Dermis microvascular lymphatic vessel endothelial cell (primary cell): ENCODE measurements at regions not wholly inside any gene's neighbourhood (a gene's known extent, or its start where the extent isn't known, plus 50 kb on each side); places are given as distances from the start of the nearest gene placed in this dataset.
A peak's percentile ranks its signal among the peaks of the same experiment; 100 is the strongest.
"Not testable (repeated sequence)": the region's sequence is repeated elsewhere in the genome, so short reads cannot be mapped to it uniquely, and the experiment has no call there.

Source experiments
- DNase-seq, 2 donors: peaks; one replicate each; pipeline versions ENCODE4 v3.0.0 to v3.0.0-alpha.2; 2010; ENCODE audit warnings: low read depth in 2 of 2

- no peak for DNase-seq
Measured at GRCh38 chr4:87901422-87901992, 68.7 kb downstream of the MEPE start.

DNA sequence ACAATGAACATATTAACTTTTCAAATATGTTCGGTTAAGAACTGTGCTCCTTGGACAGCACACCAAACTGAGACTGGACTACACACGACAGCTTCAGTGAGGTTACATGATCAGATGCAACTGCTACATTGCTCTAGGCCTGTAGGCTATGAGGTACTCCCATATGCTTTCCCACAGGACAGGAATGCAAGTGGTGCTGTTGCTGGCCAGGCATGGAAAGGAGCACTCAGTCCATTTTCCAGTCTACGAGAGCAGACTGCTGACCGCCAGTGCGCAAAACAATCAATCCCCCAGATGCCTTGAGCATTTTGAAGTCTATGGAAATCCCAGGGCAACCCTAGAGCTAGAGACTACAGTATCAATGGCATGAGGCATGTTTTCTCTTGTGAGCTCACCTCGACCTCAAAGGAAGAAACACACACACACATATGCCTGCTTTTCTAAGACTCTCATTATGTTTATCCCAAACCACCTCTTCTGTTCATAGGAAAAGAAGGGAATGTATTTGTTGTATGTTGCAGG, 70.8 kb upstream of the SPP1 start:
- no peak for DNase-seq

DNA sequence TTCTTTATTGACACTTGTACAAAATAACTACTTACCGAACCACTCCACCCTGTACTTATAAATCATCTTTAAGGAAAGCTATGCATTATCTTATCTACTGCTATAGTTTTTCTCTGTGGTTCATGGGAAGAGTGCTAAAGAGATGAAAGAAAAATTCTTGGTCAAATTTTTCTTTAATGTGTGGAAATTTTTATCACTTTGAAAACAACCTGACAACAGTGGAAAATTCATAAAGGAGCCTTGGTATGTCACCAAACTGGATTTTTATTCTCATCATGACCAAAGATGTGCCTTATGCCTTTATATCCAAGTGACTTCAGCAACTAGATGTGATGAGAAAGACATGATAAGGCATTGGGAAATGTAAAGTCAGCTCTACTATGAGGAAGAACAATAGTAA, 67.2 kb upstream of the SPP1 start:
- DNase-seq = no peak

- no peak for DNase-seq
Measured at GRCh38 chr4:87910795-87911194, 64.7 kb upstream of the SPP1 start.

DNA sequence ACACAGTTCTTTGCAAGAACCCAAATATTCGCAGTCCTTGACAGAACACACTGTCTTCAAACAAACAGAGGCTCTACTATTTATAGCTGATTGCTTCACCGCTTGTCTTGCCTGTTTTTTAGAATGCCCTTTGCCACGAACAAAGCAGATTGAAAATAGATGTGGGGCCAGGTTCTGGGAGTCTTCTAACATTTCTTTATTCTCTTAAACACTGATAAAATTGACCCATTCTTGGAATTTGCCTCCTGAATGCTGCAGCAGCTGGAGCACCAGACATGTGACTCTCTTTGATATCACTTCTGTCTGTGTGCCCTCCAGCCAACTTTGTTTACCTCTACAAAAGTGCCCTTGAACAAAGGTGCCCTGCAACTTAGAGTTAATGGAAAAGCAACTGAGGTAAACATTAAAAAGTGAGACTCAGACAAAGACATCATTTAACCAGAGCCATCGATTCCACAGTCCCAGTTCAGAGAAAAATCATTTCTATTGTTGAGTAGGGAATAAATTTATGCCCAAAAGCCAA, 64.2 kb upstream of the SPP1 start:
- no peak for DNase-seq

- DNase-seq = peak in 1 of 2 donors; percentile 9
Measured at GRCh38 chr4:87912164-87913004, 63.1 kb upstream of the SPP1 start.

DNA sequence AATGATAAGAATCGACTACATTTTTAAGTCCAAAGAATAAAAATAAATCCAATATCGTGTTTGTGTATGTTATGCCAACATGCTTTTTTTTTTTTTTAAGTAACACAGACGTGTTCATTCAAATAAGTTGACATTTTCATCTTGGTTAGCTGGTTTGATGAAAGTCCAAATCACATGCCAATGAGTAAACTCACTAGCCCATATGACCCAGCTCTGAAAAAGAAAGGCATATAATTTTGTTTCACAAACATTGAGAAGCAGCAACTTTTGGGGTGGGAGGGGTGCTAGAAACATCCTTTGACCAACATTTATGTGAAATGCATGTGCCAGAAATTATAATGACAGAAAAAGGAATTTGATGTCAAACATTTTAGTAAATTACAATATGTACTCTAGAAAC, 61.6 kb upstream of the SPP1 start:
- DNase-seq = no peak

- DNase-seq = no peak
Measured at GRCh38 chr4:87915621-87916020, 59.9 kb upstream of the SPP1 start.

GRCh38 chr4:87916626-87917025, 58.9 kb upstream of the SPP1 start:
- no peak for DNase-seq

DNA sequence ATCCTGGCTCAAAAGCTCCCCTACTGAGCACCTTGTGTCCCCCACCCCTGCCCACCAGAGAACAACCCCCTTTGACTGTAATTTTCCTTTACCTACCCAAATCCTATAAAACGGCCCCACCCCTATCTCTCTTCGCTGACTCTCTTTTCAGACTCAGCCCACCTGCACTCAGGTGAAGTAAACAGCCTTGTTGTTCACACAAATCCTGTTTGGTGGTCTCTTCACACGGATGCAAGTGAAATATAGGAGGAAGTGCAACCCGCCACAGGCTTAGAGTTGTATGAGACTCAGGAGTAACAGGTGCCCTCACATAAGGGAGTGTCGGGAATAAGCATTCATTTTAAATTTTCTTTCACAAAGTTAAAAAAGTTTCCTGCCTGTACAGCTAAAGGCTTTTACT, 57.6 kb upstream of the SPP1 start:
- not testable (repeated sequence) for DNase-seq

- DNase-seq = no peak
Measured at GRCh38 chr4:87918314-87919058, 57.0 kb upstream of the SPP1 start.

- DNase-seq = not testable (repeated sequence)
Measured at GRCh38 chr4:87919304-87919703, 56.2 kb upstream of the SPP1 start.

GRCh38 chr4:87919941-87920340, 55.6 kb upstream of the SPP1 start:
- DNase-seq = no peak

DNA sequence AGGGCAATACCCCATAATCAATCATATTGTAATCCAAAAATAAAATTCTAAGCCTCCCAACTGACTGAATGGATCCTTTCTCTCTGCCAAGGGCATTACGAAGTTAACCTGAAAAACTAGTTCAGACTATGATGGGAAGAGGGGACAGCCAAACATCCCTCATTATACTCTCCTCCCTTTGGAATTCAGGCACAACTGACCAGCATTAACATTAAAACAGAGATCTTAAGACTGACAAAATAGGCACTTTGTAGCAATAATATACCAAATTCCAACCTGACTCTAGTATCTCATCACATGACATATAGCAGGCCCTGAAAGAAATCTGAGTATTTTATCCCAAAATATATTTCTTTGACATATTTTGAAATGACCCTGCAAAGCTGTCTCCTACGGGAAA, 55.0 kb upstream of the SPP1 start:
- no peak for DNase-seq

DNA sequence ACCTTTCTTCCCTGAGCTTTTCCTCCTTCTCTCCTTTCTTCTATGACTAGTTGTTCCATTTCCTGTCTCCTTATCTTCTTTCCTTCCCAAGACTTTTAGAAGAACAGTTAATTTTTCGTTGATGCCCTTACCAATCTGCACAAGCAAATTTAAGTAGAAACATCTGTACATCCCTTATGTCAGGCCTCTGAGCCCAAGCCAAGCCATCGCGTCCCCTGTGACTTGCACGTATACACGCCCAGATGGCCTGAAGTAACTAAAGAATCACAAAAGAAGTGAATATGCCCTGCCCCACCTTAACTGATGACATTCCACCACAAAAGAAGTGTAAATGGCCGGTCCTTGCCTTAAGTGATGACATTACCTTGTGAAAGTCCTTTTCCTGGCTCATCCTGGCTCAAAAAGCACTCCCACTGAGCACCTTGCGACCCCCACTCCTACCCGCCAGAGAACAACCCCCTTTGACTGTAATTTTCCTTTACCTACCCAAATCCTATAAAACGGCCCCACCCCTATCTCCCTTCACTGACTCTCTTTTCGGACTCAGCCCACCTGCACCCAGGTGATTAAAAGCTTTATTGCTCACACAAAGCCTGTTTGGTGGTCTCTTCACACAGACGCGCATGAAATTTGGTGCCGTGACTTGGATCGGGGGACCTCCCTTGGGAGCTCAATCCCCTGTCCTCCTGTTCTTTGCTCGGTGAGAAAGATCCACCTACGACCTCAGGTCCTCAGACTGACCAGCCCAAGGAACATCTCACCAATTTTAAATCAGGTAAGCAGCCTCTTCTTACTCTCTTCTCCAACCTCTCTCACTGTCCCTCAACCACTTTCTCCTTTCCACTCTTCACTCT, 53.7 kb upstream of the SPP1 start:
- DNase-seq = not testable (repeated sequence)

- not testable (repeated sequence) for DNase-seq
Measured at GRCh38 chr4:87924146-87924545, 51.4 kb upstream of the SPP1 start.
